Daoy (cell line): ENCODE measurements at regions not wholly inside any gene's neighbourhood (a gene's known extent, or its start where the extent isn't known, plus 50 kb on each side); places are given as distances from the start of the nearest gene placed in this dataset.
A peak's percentile ranks its signal among the peaks of the same experiment; 100 is the strongest.
"Not testable (repeated sequence)": the region's sequence is repeated elsewhere in the genome, so short reads cannot be mapped to it uniquely, and the experiment has no call there.

ENCODE experiments used
- DNase-seq: peaks from one replicate; pipeline ENCODE4 v3.0.0-alpha.2; 2015; ENCODE audit warnings: low read depth

GRCh38 chr2:175872721-175873120 is 129.3 kb downstream of the LNPK start:
- no peak for DNase-seq

- DNase-seq: no peak
Measured at GRCh38 chr2:175872005-175872348, 130.1 kb downstream of the LNPK start.

DNA sequence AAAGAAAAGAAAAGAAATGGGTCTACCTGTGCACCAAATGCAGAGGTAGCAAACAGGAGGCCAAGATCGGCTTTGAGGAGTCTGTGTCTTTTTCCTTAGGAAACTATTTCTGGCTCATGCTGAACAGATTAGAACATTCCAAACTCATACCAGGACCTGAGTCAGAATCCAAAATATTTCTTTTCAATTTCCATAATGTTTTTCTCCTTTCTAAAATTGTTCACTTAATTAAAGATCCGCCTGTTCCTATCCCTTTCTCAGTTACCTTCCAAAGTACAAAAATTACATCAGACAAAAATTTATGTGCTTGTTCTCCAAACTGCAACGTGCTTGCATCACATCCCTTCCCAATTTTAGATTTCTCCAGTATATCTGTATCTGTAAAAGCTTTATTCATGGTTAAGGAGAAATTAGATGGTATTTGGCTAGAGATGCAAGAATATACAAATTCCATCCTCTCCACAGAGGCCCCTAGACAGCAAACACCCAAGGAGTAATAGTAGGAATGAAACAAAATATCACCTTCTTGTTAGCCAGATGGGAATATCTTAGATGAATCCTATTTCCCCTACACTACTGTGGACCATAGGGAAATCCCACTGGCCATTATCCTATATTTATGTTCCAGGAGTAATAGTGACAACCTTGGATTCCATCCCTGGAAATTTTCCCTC is 130.6 kb downstream of the LNPK start:
- DNase-seq: no peak

DNA sequence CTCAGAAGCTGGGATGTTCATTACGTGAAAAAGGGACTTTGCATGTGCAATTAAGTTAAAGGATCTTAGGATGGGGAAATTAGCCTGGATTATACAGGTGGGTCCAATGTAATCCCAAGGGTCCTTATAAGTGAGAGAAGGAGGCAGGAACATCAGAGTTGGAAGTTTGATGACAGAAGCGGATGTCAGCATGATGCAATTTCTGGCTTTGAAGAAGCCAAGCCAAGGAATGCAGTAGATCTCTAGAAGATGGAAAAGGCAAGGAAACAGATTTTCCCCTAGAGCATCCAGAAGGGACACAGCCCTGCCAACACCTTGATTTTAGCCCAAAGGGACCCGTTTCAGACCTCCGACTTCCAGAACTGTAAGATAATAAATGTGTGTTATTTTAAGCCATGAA is 136.4 kb downstream of the LNPK start:
- no peak for DNase-seq

GRCh38 chr2:175864137-175864850 is 137.8 kb downstream of the LNPK start:
- no peak for DNase-seq

DNA sequence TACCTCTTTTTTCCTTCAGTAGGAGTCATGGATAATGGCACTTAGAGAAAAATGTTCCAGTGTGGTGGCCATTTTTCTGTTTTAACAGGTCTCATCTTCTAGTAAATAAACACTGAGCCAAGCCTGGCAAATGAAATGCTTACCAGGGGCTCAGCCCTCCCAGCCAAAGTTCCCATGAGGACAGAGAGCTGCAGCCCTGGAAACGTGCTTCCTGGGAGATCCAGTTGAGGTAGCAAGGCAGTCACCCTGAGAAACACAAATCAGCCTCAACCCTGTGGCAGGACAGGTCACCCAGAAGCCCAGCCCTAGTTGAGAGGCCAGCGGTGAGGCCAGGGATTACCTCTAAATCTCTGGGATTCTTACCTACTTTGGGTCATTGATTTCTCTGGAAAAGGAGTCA is 140.1 kb downstream of the LNPK start:
- DNase-seq: no peak

DNA sequence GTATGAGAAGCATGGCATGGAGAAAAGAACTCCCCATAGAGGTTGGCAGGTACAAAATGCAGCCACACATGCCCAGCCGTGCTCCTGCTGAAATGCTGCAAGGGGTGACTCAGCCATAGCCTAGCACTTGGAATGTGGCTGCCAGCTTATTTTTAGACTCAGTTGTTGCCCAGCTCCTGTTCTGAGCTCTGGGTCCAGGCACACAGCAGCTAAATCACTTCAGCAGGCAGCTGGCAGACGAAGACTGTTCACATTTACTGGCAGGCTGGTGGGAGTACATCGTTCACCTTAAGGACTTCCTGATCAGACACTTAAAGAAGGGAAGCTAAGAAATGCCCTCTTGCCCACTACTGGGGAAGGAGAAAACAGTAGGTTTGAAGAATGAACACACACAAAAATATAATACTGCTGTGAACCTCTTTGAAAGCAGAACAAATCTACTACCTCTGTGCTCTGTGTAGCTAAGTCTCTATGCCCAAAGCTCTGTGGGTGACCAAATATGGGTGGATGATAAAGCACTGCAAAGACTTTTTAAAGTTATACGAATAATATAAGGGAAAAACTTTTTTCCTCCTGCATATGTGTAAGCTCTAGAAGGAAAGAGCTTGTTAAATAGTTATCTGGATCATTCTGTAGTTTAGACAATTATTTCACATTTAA is 146.1 kb downstream of the LNPK start:
- DNase-seq: peak; percentile 56

DNA sequence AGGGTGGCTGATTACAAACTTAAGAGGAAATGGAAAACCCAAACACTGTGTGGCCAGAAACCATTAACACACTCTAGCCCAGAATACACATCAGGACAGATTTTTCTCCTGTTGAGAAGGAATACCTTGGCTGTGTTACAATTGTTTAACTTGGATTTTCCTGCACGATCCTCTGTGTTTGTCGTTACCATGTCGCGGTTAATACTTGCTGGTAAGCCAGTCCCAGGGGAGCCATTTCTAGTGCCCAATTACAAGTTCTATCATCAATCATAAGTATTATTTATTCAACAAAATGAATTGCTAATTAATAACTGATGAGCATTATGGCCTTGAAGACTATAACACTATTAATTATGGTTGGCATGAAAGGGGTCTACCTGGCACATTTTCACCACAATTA is 146.8 kb downstream of the LNPK start:
- DNase-seq: no peak

DNA sequence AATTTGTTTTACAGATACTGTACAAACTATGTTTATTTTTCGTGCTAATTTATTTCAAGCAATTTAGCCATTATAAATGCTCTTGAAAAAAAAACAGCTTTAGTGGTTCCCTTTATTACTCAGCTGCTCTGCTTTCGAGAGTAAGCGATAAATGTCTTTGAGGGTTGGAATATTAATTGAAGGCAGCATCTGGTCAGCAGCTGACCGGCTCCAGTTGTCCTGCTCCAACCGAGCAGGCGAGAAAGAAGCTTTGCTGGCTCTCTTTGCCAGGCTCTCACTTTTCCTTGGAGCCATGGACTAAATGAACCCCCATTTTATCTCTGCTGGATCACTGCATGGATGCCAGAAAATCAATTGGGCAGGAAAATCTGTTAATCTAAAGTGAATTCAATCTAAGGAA is 147.4 kb downstream of the LNPK start:
- DNase-seq: no peak

DNA sequence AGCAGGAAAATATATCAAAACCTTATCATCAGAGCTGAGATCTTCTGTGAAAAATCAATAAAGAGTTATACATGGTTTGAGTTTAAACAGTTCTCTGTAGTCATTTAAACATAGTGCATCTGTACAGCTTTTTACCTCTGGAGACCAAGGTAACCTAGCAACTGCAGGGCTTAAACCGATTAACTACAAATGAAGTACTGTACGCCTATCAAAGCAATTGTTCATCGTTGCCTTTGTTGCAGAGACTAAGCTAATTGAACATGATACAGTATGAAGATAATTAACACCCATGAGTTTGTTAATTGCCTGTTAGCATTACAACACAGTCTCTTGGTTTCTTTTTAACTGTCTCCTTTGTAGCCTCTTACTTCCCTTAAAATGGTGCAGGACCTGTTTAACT is 147.9 kb downstream of the LNPK start:
- DNase-seq: no peak

DNA sequence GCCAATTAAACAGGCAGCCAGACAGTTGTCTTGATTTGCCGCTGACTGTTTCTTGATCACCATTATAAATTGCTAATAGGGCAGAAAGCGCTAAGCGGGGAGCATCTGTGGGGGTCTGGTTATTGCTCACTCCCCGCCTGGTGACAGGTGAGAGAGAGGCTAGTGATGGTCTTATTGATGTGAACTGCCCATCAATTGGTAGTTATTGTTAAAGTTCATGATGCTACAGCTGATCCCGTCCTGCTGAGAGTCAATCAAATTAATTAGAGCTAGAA is 148.5 kb downstream of the LNPK start:
- no peak for DNase-seq

- DNase-seq: no peak
Measured at GRCh38 chr2:175852879-175853615, 149.0 kb downstream of the LNPK start.

DNA sequence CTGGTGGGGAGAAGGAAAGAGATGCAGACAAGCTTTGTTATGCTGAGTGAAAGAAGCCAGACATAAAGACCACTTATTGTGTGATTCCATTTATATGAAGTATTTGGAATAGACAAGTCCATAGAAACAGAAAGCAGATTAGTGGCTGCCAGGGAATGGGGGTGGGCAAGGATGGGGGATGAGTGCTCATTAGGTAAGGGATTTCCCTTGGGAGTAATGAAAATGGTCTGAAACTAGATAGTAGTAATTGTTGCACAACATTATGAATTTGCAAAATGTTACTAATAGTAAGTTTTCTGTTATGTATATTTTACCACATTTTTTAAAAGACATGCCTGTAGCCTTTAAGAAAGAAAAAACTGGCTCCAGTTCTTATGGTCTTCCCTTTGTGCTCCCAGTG is 154.9 kb downstream of the LNPK start:
- DNase-seq: no peak

DNA sequence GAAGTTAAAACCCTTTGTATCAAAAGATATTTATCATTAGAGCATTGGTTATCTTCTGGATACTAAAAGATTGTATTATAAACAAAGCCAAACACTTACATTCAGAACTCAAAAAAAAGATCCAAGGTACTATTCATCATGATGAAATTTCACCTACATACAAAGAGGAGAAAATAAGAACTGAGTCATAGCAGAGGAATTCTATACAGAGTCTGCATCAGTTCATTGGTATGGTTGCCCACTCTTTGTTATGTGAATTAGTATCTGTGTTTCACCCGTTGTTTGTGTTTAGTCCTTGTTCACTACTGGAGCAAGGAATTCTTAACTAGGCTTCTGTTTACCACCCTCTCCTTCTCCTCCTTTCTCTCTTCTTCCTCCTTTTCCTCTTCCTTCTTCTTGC is 157.9 kb downstream of the LNPK start:
- DNase-seq: peak; percentile 45

GRCh38 chr2:175843625-175844024 is 158.4 kb downstream of the LNPK start:
- DNase-seq: no peak

DNA sequence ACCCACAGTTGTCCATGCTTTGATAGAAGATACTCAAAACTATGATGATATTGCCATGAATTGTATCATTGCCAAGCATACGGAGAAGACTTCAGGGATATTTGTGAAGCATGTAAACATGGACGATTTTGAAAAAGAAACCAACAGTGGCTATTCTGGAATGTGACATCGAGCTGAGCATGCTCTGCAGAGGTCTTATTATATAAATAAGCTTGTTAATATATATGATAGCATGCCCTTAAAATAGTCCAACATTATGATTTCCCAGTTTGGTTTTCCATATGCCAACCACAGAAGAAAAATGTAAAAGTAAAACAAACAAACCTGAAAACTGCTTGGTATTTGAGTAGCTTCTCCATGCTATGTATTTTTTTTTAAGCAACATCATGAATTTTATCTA is 159.1 kb downstream of the LNPK start:
- no peak for DNase-seq

GRCh38 chr2:175840765-175841164 is 161.3 kb downstream of the LNPK start:
- DNase-seq: not testable (repeated sequence)

GRCh38 chr2:175840256-175840655 is 161.8 kb downstream of the LNPK start:
- DNase-seq: no peak

GRCh38 chr2:175838979-175839378 is 163.1 kb downstream of the LNPK start:
- DNase-seq: no peak

DNA sequence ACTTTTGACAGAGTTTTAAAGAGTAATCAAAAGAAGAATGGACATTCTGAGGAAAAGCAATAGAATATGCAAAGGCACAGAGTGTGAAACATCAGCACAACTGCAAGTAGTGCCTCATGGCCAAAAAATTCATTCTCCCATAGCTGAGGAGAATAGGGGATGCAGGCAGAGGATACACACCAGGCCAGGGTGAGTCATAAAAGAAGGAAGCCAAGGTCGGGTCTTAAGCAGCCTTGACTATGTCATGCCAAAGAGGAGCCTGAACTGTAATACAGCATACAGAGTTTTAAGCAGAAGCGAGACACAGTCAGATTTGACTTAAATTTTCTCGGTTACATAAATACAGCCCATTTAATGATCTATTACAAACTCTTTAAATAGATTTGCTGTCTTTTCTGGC is 165.0 kb downstream of the LNPK start:
- DNase-seq: peak; percentile 63

DNA sequence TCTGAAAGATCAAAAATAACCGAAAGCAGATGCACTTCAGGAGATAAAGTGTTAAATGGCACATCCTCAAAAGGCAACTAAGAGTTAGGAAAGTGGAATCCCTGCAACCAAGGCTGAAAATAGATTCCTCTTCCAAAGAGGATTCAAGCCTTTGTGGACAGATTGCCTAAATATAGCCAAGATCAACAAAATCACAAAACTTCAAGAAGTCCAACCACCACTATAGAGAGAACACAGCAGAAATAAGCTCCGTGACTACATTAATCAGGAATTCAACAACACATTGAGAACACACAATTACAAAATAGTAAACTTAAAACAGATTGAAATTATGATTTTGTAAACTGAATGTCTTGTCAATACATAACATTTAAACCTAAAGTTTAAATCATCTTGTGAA is 165.7 kb downstream of the LNPK start:
- DNase-seq: no peak

DNA sequence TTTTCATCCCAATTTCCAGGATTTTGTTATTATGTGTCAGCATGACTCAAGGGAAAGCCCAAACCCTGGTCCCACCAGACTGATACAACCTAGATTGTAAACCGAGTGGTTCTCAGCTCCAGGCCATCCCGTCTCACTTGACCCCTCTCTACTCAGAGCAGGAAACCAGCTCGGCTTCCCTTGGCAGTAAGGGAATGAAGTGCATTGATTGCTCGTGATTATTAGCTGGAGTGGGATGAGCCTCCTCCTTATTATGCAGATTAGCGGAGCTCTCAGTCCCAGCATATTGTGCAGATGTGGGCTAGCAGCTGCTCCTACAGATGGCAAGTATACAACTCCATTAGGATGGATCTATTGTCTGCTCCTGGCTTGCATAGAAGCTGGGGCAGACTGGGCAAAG is 167.6 kb downstream of the LNPK start:
- DNase-seq: peak; percentile 46

DNA sequence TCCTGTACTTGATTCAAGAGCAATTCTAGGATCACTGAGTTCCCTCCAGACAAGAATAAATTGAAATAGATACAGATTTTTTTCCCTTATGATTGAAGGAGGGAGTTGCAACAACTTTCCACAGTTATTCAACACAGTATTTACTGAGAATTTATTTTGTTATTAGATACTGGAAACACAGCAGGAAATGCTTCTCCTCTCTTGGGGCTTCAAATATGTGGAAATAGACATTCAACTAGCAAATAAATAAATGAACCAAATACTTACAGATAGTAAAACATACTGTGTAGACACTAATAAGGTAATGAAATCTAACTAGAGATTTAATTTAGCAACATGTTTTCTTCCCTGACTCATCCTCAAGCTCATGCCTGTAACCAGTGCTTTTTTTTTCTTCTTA is 169.2 kb downstream of the LNPK start:
- DNase-seq: no peak
